ENCODE measurements at regions not wholly inside any gene's neighbourhood (a gene's known extent, or its start where the extent isn't known, plus 50 kb on each side); places are given as distances from the start of the nearest gene placed in this dataset.

DNA sequence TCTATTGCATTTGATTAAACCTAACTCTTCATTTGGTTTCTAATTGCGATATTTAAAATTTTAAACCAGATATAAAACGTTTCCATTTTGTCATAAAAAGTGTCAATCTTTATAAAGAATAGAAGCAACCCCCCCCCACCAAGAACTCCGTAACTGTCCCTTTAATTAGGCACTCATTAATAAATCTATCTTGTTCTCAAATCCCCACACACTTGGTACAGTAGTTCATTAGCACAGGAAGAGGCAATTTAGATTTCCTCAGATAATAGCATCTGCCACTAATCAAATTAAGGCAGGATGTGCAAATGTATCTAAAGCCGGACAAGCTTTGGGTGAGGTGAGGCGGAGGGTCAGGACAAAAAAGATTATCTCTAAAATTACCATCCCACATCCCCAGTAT lies 1143.3 kb upstream of the AUTS2 start:
- TF ChIP-seq, protein P1, sequence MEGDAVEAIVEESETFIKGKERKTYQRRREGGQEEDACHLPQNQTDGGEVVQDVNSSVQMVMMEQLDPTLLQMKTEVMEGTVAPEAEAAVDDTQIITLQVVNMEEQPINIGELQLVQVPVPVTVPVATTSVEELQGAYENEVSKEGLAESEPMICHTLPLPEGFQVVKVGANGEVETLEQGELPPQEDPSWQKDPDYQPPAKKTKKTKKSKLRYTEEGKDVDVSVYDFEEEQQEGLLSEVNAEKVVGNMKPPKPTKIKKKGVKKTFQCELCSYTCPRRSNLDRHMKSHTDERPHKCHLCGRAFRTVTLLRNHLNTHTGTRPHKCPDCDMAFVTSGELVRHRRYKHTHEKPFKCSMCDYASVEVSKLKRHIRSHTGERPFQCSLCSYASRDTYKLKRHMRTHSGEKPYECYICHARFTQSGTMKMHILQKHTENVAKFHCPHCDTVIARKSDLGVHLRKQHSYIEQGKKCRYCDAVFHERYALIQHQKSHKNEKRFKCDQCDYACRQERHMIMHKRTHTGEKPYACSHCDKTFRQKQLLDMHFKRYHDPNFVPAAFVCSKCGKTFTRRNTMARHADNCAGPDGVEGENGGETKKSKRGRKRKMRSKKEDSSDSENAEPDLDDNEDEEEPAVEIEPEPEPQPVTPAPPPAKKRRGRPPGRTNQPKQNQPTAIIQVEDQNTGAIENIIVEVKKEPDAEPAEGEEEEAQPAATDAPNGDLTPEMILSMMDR (IDR thresholded peaks at IDR 0.05; ENCODE audit: low read depth, low read length) = no peak
- no peak for DNase-seq (ENCODE audit: extremely low read depth, low read depth)

DNA sequence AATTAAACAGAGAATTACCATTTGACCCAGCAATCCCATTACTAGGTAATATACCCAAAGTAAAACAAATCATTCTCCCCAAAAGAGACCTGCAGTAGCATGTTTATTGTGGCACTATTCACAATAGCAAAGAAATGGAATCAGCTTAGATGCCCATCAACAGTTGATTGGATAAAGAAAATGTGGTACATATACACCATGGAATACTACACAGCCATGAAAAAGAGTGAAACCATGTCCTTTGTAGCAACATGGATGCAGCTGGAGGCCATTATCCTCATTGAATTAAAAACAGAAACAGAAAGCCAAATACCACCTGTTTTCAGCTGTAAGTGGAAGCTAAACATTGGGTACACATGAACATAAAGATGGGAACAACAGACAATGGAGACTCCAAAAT lies 1141.8 kb upstream of the AUTS2 start:
- TF ChIP-seq, protein P1 (IDR thresholded peaks at IDR 0.05; ENCODE audit: low read depth, low read length) = no peak
- no peak for DNase-seq (ENCODE audit: extremely low read depth, low read depth)

DNA sequence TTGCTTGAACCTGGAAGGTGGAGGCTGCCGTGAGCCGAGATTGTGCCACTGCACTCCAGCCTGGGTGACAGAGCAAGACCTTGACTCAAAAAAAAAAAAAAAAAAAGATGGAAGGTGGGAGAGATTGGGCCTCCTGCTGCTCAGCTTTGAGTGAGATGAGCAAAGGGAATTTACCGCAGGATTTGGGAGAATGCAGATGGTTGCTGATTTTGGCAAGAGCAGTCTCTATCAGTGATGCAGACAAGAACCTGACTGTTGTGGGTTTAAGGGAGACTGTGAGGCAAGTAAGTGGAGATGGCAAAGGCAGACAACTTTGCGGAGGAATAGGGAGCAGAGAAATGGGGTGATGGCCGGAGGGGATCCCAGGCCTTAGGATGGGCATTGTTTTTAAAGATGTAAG lies 1140.8 kb upstream of the AUTS2 start:
- DNase-seq (ENCODE audit: extremely low read depth, low read depth) = no peak
- TF ChIP-seq, protein P1 (IDR thresholded peaks at IDR 0.05; ENCODE audit: low read depth, low read length) = no peak

DNA sequence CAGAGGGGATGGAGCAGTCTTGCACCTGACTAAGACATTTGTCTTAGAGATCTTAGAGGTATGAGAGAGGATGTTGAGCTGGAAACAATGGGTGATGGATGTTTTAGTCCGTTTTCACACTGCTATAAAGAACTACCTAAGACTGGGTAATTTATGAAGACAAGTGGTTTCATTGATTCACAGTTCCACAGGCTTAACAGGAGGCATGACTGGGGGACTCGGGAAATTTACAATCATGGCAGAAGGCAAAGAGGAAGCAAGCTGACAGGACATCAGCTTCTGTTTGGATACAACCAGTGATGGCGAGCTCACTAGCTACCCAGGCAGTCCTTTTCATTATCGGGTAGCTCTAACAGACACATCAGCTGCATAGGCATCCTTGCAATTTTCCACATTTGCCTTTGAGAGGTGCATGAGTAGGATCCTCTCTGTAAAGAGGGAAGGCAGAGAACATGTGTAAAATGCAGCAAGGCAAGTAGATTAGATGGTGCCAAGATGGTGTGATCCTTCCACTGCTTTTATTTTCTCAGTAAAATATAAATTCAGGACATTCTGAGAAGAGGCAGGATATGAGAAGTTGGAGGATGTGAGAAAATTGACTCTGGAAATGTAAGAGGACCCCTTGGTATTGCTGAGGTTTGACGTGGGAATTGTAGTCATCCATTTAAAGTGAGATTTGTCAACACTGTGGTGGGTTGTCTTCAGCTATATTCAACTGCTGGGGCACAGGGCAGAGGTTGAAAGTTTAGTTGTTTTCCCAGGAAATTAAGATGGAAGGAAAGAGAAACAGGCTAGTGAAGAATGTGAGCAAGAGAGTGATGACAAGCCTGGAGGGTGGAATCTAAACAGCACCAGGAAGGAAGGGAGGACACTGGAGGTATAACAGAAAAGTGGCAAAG lies 1140.0 kb upstream of the AUTS2 start:
- TF ChIP-seq, protein P1 (IDR thresholded peaks at IDR 0.05; ENCODE audit: low read depth, low read length) = no peak
- DNase-seq (ENCODE audit: extremely low read depth, low read depth) = no peak

DNA sequence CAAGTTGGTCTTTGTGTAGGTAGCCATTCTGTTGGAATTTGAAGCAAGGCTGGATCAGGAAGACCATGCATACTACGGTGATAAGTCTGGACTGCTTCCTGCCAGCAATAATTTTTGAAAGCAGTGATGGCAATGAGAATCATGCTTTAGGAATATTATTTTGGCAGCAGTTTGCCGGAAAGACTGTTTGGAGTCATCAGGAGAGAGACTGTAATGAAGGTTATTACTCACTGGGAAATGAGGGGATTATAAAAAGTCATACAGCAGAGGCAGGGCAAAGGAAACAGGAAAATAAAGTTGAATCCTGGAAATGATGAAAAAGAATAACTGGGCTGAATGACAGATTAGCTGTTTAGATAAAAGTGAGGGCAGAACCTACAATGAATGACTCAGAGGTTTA lies 1136.8 kb upstream of the AUTS2 start:
- TF ChIP-seq, protein P1 (IDR thresholded peaks at IDR 0.05; ENCODE audit: low read depth, low read length) = no peak
- no peak for DNase-seq (ENCODE audit: extremely low read depth, low read depth)

DNA sequence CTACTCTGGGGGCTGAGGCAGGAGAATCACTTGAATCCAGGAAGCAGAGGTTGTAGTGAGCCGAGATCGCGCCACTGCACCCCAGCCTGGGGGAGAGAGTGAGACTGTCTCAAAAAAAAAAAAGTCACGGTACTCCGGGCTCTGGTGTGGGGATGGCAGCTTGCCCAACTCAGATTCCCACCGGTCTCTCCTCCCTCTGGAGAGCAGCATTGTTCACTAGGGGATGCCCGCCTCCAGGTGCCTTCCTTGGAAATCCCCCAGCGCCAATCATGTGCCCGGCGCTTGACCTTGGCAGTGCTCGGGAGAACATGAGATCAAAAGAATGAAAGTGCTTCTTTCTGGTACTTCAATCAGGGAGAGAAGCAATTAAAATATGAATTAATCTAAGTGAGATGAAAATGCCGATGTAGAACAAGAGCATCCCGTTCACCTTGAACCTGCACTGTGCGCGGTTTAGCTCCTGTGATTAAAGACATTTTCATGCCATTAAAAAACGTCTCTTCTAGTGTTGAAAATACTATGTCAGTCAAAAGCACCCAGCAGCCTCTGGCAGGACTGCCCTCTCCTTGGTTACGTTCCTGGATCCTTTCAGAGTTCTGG lies 1127.3 kb upstream of the AUTS2 start:
- TF ChIP-seq, protein P1 (IDR thresholded peaks at IDR 0.05; ENCODE audit: low read depth, low read length) = no peak
- DNase-seq (ENCODE audit: extremely low read depth, low read depth) = no peak

DNA sequence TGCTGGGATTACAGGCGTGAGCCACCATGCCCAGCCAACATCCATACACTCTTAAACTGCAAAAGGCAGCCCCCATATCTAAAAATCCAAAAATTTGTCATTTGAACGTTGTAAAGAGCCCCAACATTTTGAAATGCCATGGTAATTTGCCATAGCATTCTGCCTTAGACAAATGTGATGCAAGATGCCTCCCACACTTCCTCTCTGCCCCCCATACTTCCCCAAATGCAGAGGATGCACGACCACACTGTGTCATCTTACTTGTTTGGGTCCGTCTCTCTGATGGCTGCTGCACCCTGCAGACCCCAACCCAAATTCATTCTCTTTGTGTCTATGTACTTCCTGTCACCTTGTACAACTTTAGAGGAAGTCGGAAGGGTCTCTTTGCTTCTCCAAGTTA lies 1125.6 kb upstream of the AUTS2 start:
- no peak for DNase-seq (ENCODE audit: extremely low read depth, low read depth)
- TF ChIP-seq, protein P1 (IDR thresholded peaks at IDR 0.05; ENCODE audit: low read depth, low read length) = no peak

Measured in AG09319 (cell line).